Activated T-cell treated with anti-CD3 and anti-CD28 coated beads, Interleukin-2, amount 50 U/mL, for 48 hours (primary cell): ENCODE measurements at regions not wholly inside any gene's neighbourhood (a gene's known extent, or its start where the extent isn't known, plus 50 kb on each side); places are given as distances from the start of the nearest gene placed in this dataset.

Experiments used
- DNase-seq, 2 experiments: peaks; one replicate each; pipeline ENCODE4 v3.0.0-alpha.2; 2020

GRCh38 chr9:90948156-90948555 lies 146.5 kb downstream of the SYK start:
- no peak for DNase-seq

- no peak for DNase-seq
Observed at GRCh38 chr9:90950600-90950999, 149.0 kb downstream of the SYK start.

GRCh38 chr9:90953200-90953599 lies 151.6 kb downstream of the SYK start:
- no peak for DNase-seq

- DNase-seq, result no peak
Observed at GRCh38 chr9:90953805-90954204, 152.2 kb downstream of the SYK start.

- no peak for DNase-seq
Observed at GRCh38 chr9:90956026-90956810, 154.6 kb downstream of the SYK start.

GRCh38 chr9:90958328-90958727 lies 156.7 kb downstream of the SYK start:
- DNase-seq, result no peak

- DNase-seq, result no peak
Observed at GRCh38 chr9:90960941-90961340, 159.3 kb downstream of the SYK start.

- DNase-seq, result no peak
Observed at GRCh38 chr9:90961375-90961774, 159.8 kb downstream of the SYK start.

- DNase-seq, result peak in 1 of 2 experiments; percentile 46
Observed at GRCh38 chr9:90964101-90965020, 162.7 kb downstream of the SYK start.

- DNase-seq, result no peak
Observed at GRCh38 chr9:90965226-90966030, 163.8 kb downstream of the SYK start.

- DNase-seq, result no peak
Observed at GRCh38 chr9:90966031-90966290, 164.3 kb downstream of the SYK start.

GRCh38 chr9:90966480-90967144 lies 165.0 kb downstream of the SYK start:
- DNase-seq, result peak; percentile 67 to 75

- no peak for DNase-seq
Observed at GRCh38 chr9:90967145-90967538, 165.5 kb downstream of the SYK start.

GRCh38 chr9:90969021-90969675 lies 167.5 kb downstream of the SYK start:
- DNase-seq, result no peak

GRCh38 chr9:90970608-90971007 lies 169.0 kb downstream of the SYK start:
- no peak for DNase-seq

- no peak for DNase-seq
Observed at GRCh38 chr9:90972057-90972456, 170.4 kb downstream of the SYK start.

GRCh38 chr9:90974016-90974415 lies 172.4 kb downstream of the SYK start:
- no peak for DNase-seq

- no peak for DNase-seq
Observed at GRCh38 chr9:90974643-90975245, 173.1 kb downstream of the SYK start.

- no peak for DNase-seq
Observed at GRCh38 chr9:90975781-90976538, 174.3 kb downstream of the SYK start.

GRCh38 chr9:90979138-90979551 lies 177.5 kb downstream of the SYK start:
- no peak for DNase-seq

GRCh38 chr9:90979639-90980038 lies 178.0 kb downstream of the SYK start:
- no peak for DNase-seq
